Endothelial cell of umbilical vein (primary cell): ENCODE measurements at regions not wholly inside any gene's neighbourhood (a gene's known extent, or its start where the extent isn't known, plus 50 kb on each side); places are given as distances from the start of the nearest gene placed in this dataset.

Experiments used
- CTCF ChIP-seq, 2 donors: IDR thresholded peaks; 1 replicate in 1 of 2; 2 replicates in 1 of 2; pipeline ENCODE4 v1.5.1; 2011; ENCODE audit warnings: low read length in 2 of 2, mild to moderate bottlenecking in 2 of 2, moderate library complexity in 2 of 2, control low read depth in 1 of 2, inconsistent platforms in 1 of 2, low read depth in 1 of 2; ENCODE audit not compliant: insufficient read depth in 1 of 2; ENCODE audit errors: extremely low read depth in 1 of 2
- EZH2 ChIP-seq: IDR thresholded peaks from 2 replicates; pipeline ENCODE4 v1.6.1; 2012; ENCODE audit warnings: borderline replicate concordance, low read depth, mild to moderate bottlenecking, moderate library complexity, low read length, inconsistent platforms; ENCODE audit not compliant: severe bottlenecking
- FOS ChIP-seq: IDR thresholded peaks from 2 replicates; pipeline ENCODE4 v1.6.1; 2011; ENCODE audit warnings: mild to moderate bottlenecking, low read length, moderate library complexity, borderline replicate concordance; ENCODE audit not compliant: insufficient read depth
- GATA2 ChIP-seq: IDR thresholded peaks from 2 replicates; pipeline ENCODE4 v1.7.0; 2011; ENCODE audit warnings: low read depth, mild to moderate bottlenecking, moderate library complexity, mixed read lengths, low read length; ENCODE audit not compliant: insufficient read length, insufficient read depth
- JUN ChIP-seq: IDR thresholded peaks from 2 replicates; pipeline ENCODE4 v1.6.1; 2011; ENCODE audit warnings: borderline replicate concordance, low read depth; ENCODE audit not compliant: insufficient read length, insufficient read depth
- MAX ChIP-seq: IDR thresholded peaks from 2 replicates; pipeline ENCODE4 v1.6.1; 2011; ENCODE audit not compliant: insufficient read depth, insufficient read length
- MYC ChIP-seq: IDR thresholded peaks from one replicate; pipeline ENCODE4 v1.6.1; 2011; ENCODE audit warnings: mild to moderate bottlenecking, low read depth, low read length
- POLR2A ChIP-seq: IDR thresholded peaks from 2 replicates; pipeline ENCODE4 v1.6.1; 2012; ENCODE audit warnings: low read depth, mild to moderate bottlenecking, control low read depth, low read length
- POLR2AphosphoS5 ChIP-seq: IDR thresholded peaks from 2 replicates; pipeline ENCODE4 v1.6.1; 2012; ENCODE audit warnings: low read depth, mild to moderate bottlenecking, control low read depth, low read length, moderate library complexity; ENCODE audit not compliant: insufficient read depth

- no peak for TF ChIP-seq EZH2
- no peak for TF ChIP-seq CTCF (IDR thresholded peaks at IDR 0.05; ENCODE audit: extremely low read depth in 1 of 2, insufficient read depth in 1 of 2, low read depth in 1 of 2, low read length in 2 of 2)
- TF ChIP-seq POLR2A, result no peak
- TF ChIP-seq JUN, result no peak
- TF ChIP-seq POLR2AphosphoS5, result no peak
- TF ChIP-seq MAX, result no peak
- TF ChIP-seq GATA2, result no peak
- TF ChIP-seq MYC, result no peak
- no peak for TF ChIP-seq FOS
These were observed 167.9 kb upstream of the TAB2 start for GRCh38 chr6:149149653-149150052.
